Neural cell (in vitro differentiated cells): ENCODE measurements at regions not wholly inside any gene's neighbourhood (a gene's known extent, or its start where the extent isn't known, plus 50 kb on each side); places are given as distances from the start of the nearest gene placed in this dataset.

ENCODE experiments used
- H2AFZ ChIP-seq: fragments of 200-600, 300-800 bp; sonication (generic), shearing (Covaris generic); 2 replicates; pipeline ENCODE4 v1.6.0; 2014; ENCODE audit warnings: low read depth, mild to moderate bottlenecking, antibody characterized with exemption, low read length, moderate library complexity
- H3F3A ChIP-seq: fragments of 200-600 bp; shearing (Covaris generic); 2 replicates; pipeline ENCODE4 v1.6.1; 2016; ENCODE audit warnings: mild to moderate bottlenecking, moderate library complexity, mixed read lengths, antibody characterized with exemption, low read length; ENCODE audit not compliant: insufficient read depth, poor library complexity, severe bottlenecking
- H3K27ac ChIP-seq: fragments of 200-600, 300-800 bp; sonication (generic), shearing (Covaris generic); 2 replicates; pipeline ENCODE4 v1.5.1; 2014; ENCODE audit warnings: mild to moderate bottlenecking, low read length, moderate library complexity
- H3K27me3 ChIP-seq: fragments of 300-800, 200-600 bp; sonication (generic), shearing (Covaris generic); 2 replicates; pipeline ENCODE4 v1.6.0; 2014; ENCODE audit warnings: mild to moderate bottlenecking, low read depth, low read length, moderate library complexity; ENCODE audit not compliant: insufficient read depth
- H3K36me3 ChIP-seq: fragments of 300-800, 200-600 bp; sonication (generic), shearing (Covaris generic); 2 replicates; pipeline ENCODE4 v1.5.1; 2014; ENCODE audit warnings: mild to moderate bottlenecking, antibody characterized with exemption, low read length, moderate library complexity; ENCODE audit not compliant: insufficient read depth
- H3K4me2 ChIP-seq: fragments of 300-800, 200-600 bp; sonication (generic), shearing (Covaris generic); 2 replicates; pipeline ENCODE4 v1.6.0; 2014; ENCODE audit warnings: mild to moderate bottlenecking, low read length
- H3K4me3 ChIP-seq: fragments of 300-800, 200-600 bp; sonication (generic), shearing (Covaris generic); 2 replicates; pipeline ENCODE4 v1.5.1; 2014; ENCODE audit warnings: mild to moderate bottlenecking, low read length, moderate library complexity
- H3K79me2 ChIP-seq: fragments of 200-600 bp; shearing (Covaris generic); replicated peaks from 2 replicates; pipeline ENCODE4 v1.6.0; 2014; ENCODE audit warnings: mild to moderate bottlenecking, low read length, moderate library complexity; ENCODE audit not compliant: insufficient read depth
- H3K9ac ChIP-seq: fragments of 300-800, 200-600 bp; sonication (generic), shearing (Covaris generic); 2 replicates; pipeline ENCODE4 v1.6.1; 2016; ENCODE audit warnings: mild to moderate bottlenecking, low read length, mixed read lengths
- H3K9me2 ChIP-seq: fragments of 200-600 bp; shearing (Covaris generic); 2 replicates; pipeline ENCODE4 v1.6.1; 2016; ENCODE audit warnings: mild to moderate bottlenecking, low read length, mixed read lengths; ENCODE audit not compliant: insufficient read depth
- H3K9me3 ChIP-seq: fragments of 200-600, 300-800 bp; sonication (generic), shearing (Covaris generic); 2 replicates; pipeline ENCODE4 v1.6.1; 2016; ENCODE audit warnings: mild to moderate bottlenecking, mixed run types, low read length, moderate library complexity, mixed read lengths
- H4K20me1 ChIP-seq: fragments of 200-600 bp; shearing (Covaris generic); 2 replicates; pipeline ENCODE4 v1.6.1; 2016; ENCODE audit warnings: mild to moderate bottlenecking, mixed run types; ENCODE audit not compliant: insufficient read depth
- EP300 ChIP-seq: fragments of 450-650 bp; conservative IDR thresholded peaks from 2 replicates; pipeline ENCODE4 v1.6.1; 2014; ENCODE audit warnings: antibody characterized with exemption, mild to moderate bottlenecking, moderate library complexity; ENCODE audit not compliant: poor library complexity, severe bottlenecking
- EZH2 ChIP-seq: fragments of 200-600, 300-800 bp; shearing (Covaris generic), sonication (generic); IDR thresholded peaks from 2 replicates; pipeline ENCODE4 v1.6.1; 2014; ENCODE audit warnings: antibody characterized with exemption, low read length, borderline replicate concordance, mild to moderate bottlenecking; ENCODE audit not compliant: insufficient read depth, poor library complexity, severe bottlenecking
- MXI1 ChIP-seq: fragments of 450-650 bp; conservative IDR thresholded peaks from 2 replicates; pipeline ENCODE4 v1.6.1; 2014; ENCODE audit warnings: antibody characterized with exemption, mild to moderate bottlenecking; ENCODE audit not compliant: poor library complexity, severe bottlenecking
- POLR2AphosphoS5 ChIP-seq: IDR thresholded peaks from 2 replicates; pipeline ENCODE4 v1.6.1; 2012
- RAD21 ChIP-seq: fragments of 450-650 bp; conservative IDR thresholded peaks from 2 replicates; pipeline ENCODE4 v1.6.1; 2014; ENCODE audit warnings: antibody characterized with exemption, mild to moderate bottlenecking, moderate library complexity
- SMC3 ChIP-seq: fragments of 450-650 bp; conservative IDR thresholded peaks from 2 replicates; pipeline ENCODE4 v1.6.1; 2014; ENCODE audit warnings: antibody characterized with exemption, mild to moderate bottlenecking, moderate library complexity; ENCODE audit not compliant: poor library complexity
- TAF1 ChIP-seq: IDR thresholded peaks from 2 replicates; pipeline ENCODE4 v1.6.1; 2012; ENCODE audit warnings: low read depth
- TF ChIP-seq, protein P1 (sequence below): fragments of 450-650 bp; IDR thresholded peaks from 2 replicates; pipeline ENCODE4 v1.5.1; 2014; ENCODE audit warnings: antibody characterized with exemption, mild to moderate bottlenecking, moderate library complexity; ENCODE audit not compliant: poor library complexity, severe bottlenecking
- TF ChIP-seq, protein P2 (sequence below): IDR thresholded peaks from 2 replicates; pipeline ENCODE4 v1.6.1; 2012; ENCODE audit warnings: borderline replicate concordance

DNA sequence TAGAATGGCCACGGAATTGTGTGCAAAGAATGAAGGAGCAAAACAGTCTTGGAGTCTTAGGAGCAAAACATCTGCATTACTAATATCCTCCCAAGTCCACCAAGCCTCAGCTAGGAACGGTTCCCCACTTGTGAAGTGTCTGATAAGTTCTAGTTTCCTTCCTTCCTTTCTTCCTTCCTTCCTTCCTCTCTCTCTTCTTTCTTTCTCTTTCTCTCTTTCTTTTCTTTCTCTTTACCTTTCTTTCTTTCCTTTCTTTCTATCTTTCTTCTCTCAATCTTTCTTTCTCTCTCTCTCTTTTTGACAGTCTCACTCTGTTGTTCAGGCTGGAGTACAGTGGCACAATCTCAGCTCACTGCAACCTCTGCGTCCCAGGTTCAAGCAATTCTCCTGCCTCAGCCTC lies 160.8 kb downstream of the FOXL1 start:
- Histone ChIP-seq H3K9me2 (no peaks in the 10 kb centered on the region), H2AFZ (no peak overlapping the region), H3K79me2 (no peaks in the 10 kb centered on the region), H3K9ac (no peak overlapping the region), H3K27me3 (no peaks in the 10 kb centered on the region), H3K4me2 (no peak overlapping the region), H3K27ac (no peak overlapping the region), H4K20me1 (no peaks in the 10 kb centered on the region), H3K9me3 (no peaks in the 10 kb centered on the region), H3F3A (no peaks in the 10 kb centered on the region), H3K4me3 (no peak overlapping the region), H3K36me3 (no peaks in the 10 kb centered on the region)
- TF ChIP-seq SMC3 = no peak
- no peak for TF ChIP-seq TAF1
- TF ChIP-seq, protein P1, sequence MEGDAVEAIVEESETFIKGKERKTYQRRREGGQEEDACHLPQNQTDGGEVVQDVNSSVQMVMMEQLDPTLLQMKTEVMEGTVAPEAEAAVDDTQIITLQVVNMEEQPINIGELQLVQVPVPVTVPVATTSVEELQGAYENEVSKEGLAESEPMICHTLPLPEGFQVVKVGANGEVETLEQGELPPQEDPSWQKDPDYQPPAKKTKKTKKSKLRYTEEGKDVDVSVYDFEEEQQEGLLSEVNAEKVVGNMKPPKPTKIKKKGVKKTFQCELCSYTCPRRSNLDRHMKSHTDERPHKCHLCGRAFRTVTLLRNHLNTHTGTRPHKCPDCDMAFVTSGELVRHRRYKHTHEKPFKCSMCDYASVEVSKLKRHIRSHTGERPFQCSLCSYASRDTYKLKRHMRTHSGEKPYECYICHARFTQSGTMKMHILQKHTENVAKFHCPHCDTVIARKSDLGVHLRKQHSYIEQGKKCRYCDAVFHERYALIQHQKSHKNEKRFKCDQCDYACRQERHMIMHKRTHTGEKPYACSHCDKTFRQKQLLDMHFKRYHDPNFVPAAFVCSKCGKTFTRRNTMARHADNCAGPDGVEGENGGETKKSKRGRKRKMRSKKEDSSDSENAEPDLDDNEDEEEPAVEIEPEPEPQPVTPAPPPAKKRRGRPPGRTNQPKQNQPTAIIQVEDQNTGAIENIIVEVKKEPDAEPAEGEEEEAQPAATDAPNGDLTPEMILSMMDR = no peak
- TF ChIP-seq, protein P2, sequence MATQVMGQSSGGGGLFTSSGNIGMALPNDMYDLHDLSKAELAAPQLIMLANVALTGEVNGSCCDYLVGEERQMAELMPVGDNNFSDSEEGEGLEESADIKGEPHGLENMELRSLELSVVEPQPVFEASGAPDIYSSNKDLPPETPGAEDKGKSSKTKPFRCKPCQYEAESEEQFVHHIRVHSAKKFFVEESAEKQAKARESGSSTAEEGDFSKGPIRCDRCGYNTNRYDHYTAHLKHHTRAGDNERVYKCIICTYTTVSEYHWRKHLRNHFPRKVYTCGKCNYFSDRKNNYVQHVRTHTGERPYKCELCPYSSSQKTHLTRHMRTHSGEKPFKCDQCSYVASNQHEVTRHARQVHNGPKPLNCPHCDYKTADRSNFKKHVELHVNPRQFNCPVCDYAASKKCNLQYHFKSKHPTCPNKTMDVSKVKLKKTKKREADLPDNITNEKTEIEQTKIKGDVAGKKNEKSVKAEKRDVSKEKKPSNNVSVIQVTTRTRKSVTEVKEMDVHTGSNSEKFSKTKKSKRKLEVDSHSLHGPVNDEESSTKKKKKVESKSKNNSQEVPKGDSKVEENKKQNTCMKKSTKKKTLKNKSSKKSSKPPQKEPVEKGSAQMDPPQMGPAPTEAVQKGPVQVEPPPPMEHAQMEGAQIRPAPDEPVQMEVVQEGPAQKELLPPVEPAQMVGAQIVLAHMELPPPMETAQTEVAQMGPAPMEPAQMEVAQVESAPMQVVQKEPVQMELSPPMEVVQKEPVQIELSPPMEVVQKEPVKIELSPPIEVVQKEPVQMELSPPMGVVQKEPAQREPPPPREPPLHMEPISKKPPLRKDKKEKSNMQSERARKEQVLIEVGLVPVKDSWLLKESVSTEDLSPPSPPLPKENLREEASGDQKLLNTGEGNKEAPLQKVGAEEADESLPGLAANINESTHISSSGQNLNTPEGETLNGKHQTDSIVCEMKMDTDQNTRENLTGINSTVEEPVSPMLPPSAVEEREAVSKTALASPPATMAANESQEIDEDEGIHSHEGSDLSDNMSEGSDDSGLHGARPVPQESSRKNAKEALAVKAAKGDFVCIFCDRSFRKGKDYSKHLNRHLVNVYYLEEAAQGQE = no peak
- TF ChIP-seq EZH2 = no peak
- TF ChIP-seq RAD21 = no peak
- no peak for TF ChIP-seq EP300
- TF ChIP-seq POLR2AphosphoS5 = no peak
- no peak for TF ChIP-seq MXI1

DNA sequence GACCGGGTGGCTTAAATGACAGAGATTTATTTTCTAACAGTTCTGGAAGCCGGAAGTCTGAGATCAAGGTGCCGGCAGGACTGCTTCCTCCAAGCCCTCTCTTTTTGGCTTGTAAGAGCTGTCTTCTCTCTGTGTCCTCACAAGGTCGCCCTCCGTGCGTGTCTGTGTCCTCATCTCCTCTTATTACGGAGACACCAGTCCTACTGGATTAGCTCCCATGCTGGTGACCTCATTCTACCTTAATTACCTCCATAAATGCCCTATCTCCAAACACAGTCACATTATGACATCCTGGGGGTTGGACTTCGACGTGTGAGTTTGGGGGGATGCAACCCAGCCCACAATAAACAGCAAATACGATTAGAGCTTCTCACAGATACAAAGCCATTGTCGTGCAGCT lies 161.5 kb downstream of the FOXL1 start:
- Histone ChIP-seq H3K79me2 (no peaks in the 10 kb centered on the region), H3K9me2 (no peaks in the 10 kb centered on the region), H2AFZ (no peak overlapping the region), H3K36me3 (no peaks in the 10 kb centered on the region), H3K4me3 (no peak overlapping the region), H3K27ac (no peak overlapping the region), H3F3A (no peaks in the 10 kb centered on the region), H3K27me3 (no peaks in the 10 kb centered on the region), H4K20me1 (no peaks in the 10 kb centered on the region), H3K9ac (no peak overlapping the region), H3K9me3 (no peaks in the 10 kb centered on the region), H3K4me2 (no peak overlapping the region)
- TF ChIP-seq, protein P1 = no peak
- TF ChIP-seq TAF1 (no peak), SMC3 (no peak), RAD21 (no peak)
- TF ChIP-seq, protein P2 = no peak
